Dendritic cell treated with granulocyte-macrophage colony-stimulating factor and Interleukin-4, amounts not matched to agents 40 ng/mL and 50 ng/mL, for 4 days (primary cell): ENCODE measurements at regions not wholly inside any gene's neighbourhood (a gene's known extent, or its start where the extent isn't known, plus 50 kb on each side); places are given as distances from the start of the nearest gene placed in this dataset.

Source experiments
- H3K27ac Mint-ChIP-seq: one replicate; pipeline ENCODE4 v1.8.0; 2022; ENCODE audit warnings: mild to moderate bottlenecking, mixed read lengths
- H3K27me3 Mint-ChIP-seq: one replicate; pipeline ENCODE4 v1.8.0; 2022; ENCODE audit warnings: mild to moderate bottlenecking, mixed read lengths
- H3K36me3 Mint-ChIP-seq: one replicate; pipeline ENCODE4 v1.8.0; 2022; ENCODE audit warnings: low read depth, mixed read lengths
- H3K4me1 Mint-ChIP-seq: one replicate; pipeline ENCODE4 v1.8.0; 2022; ENCODE audit warnings: low read depth, mixed read lengths
- H3K4me3 Mint-ChIP-seq: one replicate; pipeline ENCODE4 v1.8.0; 2022; ENCODE audit warnings: mild to moderate bottlenecking, moderate library complexity, mixed read lengths
- H3K9me3 Mint-ChIP-seq: one replicate; pipeline ENCODE4 v1.8.0; 2022; ENCODE audit warnings: mixed read lengths
- intact Hi-C: fragments of 100-400 bp; cut with micrococcal nuclease; formaldehyde crosslinking; loops from one replicate; pipeline ENCODE4 v1.15.0; 2022

DNA sequence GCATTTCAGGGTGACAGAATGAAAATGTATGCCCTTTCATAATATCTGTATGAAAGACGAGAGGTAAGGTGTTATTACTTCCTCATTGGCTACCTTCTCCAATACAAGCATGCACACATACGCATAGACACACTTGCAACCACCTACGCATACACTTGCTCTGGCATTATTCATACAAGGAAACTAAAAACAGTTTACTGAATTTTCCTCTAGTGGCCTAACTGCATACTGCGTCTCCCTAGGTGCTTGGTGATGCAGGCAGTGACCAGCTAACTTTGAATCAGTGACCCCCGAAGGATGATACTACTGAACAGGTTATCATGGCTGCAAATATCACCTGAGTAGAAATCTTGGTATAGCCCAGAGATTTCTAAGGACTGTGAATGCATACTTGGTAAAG, 593.1 kb downstream of the PKHD1 start:
- no peak overlapping the region for H3K27ac Mint-ChIP-seq
- intact Hi-C loops, result no loop called here
- H3K4me1 Mint-ChIP-seq, result no peaks in the 10 kb centered on the region
- H3K27me3 Mint-ChIP-seq, result no peaks in the 10 kb centered on the region
- no peaks in the 10 kb centered on the region for H3K9me3 Mint-ChIP-seq
- no peaks in the 10 kb centered on the region for H3K36me3 Mint-ChIP-seq
- H3K4me3 Mint-ChIP-seq, result no peak overlapping the region

DNA sequence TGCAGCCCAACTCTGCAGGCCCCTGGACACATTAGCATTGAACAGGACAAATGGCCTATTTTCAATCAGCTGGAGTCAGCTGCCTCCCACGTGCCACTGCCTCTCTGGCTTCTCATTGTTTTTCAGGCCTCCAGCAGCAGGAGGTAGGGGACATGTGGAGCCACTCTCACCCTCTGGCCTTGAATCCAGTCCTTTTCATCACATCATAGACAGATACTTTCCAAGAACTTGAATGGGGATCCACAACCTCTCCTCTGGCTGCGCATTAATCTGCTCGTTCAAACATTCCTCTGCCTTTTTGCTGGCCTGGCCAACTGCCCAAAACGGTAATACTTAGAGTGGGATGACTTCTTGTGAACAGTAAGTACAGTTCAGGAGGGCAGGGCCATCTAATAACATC, 592.3 kb downstream of the PKHD1 start:
- Mint-ChIP-seq H3K27me3 (no peaks in the 10 kb centered on the region), H3K4me1 (no peaks in the 10 kb centered on the region), H3K4me3 (no peak overlapping the region), H3K9me3 (no peaks in the 10 kb centered on the region), H3K27ac (no peak overlapping the region), H3K36me3 (no peaks in the 10 kb centered on the region)
- intact Hi-C loops, result no loop called here

DNA sequence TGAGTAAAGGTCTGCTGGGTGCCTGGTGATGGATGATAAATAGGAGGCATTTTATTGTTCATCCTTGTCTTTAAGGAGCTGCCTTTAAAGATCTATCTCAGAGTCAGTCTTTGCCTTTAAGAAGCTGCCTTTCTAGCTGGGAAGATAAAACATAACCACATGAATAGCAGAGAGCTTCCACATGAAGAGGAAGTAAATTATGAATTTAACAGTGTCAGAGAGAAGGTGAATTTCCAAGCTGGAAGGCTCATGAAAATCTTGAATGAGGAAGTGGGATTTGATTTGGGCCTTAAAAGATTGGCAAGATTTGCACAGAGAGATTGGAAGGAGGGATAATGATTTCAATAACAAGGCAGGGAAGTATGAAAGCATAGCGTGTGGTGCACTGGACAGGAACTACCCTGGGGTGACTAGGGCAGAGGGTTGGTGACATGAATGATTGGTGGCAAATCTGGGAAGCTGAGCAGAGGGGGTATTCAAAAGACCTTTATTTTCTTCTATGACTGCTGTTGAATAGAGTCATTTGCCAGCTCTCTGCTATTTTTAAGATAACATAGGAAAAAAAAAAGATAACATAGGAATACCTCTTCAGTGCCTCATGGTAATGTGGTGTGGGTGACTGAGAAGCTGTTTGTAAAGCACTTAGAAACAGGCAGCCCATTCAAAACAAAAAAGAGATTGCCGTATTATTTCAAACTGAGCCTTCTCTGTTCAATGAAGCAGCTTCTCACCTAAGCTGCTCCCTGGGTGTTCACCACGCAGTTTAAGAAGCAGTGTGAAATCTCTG, 591.6 kb downstream of the PKHD1 start:
- H3K9me3 Mint-ChIP-seq, result no peaks in the 10 kb centered on the region
- H3K4me1 Mint-ChIP-seq, result no peaks in the 10 kb centered on the region
- H3K36me3 Mint-ChIP-seq, result no peaks in the 10 kb centered on the region
- no peak overlapping the region for H3K4me3 Mint-ChIP-seq
- no peaks in the 10 kb centered on the region for H3K27me3 Mint-ChIP-seq
- intact Hi-C loops, result no loop called here
- H3K27ac Mint-ChIP-seq, result no peak overlapping the region

- no peaks in the 10 kb centered on the region for H3K27me3 Mint-ChIP-seq
- H3K36me3 Mint-ChIP-seq, result no peaks in the 10 kb centered on the region
- H3K9me3 Mint-ChIP-seq, result no peaks in the 10 kb centered on the region
- H3K27ac Mint-ChIP-seq, result no peak overlapping the region
- H3K4me3 Mint-ChIP-seq, result no peak overlapping the region
- intact Hi-C loops, result no loop called here
- no peaks in the 10 kb centered on the region for H3K4me1 Mint-ChIP-seq
Observed at GRCh38 chr6:51502996-51503395, 584.4 kb downstream of the PKHD1 start.

DNA sequence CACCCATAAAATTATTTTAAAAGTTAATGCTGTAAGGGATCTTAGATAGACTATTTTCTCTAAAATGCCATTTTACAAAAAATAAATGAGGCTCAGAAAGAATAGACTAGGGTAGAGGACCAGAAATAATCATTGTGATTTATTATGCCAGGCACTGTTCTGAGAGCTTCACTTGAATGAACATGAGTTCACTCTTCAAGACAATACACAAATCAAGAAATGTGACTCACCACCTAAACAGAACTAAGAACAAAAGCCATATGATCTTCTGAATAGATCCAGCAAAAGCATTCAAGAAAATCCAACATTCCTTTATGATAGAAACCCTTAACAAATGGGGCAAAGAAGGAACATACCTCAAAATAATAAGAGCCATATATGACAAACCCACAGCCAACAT, 582.0 kb downstream of the PKHD1 start:
- no peaks in the 10 kb centered on the region for H3K36me3 Mint-ChIP-seq
- intact Hi-C loops, result no loop called here
- H3K4me3 Mint-ChIP-seq, result no peak overlapping the region
- H3K27ac Mint-ChIP-seq, result no peak overlapping the region
- no peaks in the 10 kb centered on the region for H3K9me3 Mint-ChIP-seq
- no peaks in the 10 kb centered on the region for H3K4me1 Mint-ChIP-seq
- H3K27me3 Mint-ChIP-seq, result no peaks in the 10 kb centered on the region

- H3K27ac Mint-ChIP-seq, result no peak overlapping the region
- H3K27me3 Mint-ChIP-seq, result no peaks in the 10 kb centered on the region
- no peaks in the 10 kb centered on the region for H3K36me3 Mint-ChIP-seq
Observed at GRCh38 chr6:51509597-51509996, 577.8 kb downstream of the PKHD1 start.

DNA sequence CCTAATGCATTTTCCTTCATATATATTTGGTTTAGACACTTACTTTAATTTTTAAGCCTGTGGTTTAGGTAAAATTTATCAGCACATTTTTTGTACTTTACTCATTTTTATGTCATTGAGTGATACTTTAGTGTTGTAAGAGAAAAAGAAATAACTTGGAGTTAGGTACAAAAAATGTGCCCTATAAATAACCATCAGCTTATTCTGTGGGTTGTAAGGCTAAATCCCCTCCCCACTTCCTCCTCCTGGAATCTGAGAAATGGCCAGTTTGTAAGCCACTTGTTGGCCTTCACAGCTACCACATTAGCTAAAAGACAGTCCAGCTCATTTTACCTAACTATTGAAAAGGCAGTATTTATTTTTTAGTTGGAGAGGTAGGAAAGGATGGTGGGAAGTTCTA, 576.3 kb downstream of the PKHD1 start:
- no peaks in the 10 kb centered on the region for H3K9me3 Mint-ChIP-seq
- no peaks in the 10 kb centered on the region for H3K27me3 Mint-ChIP-seq
- no peaks in the 10 kb centered on the region for H3K4me1 Mint-ChIP-seq
- H3K4me3 Mint-ChIP-seq, result no peak overlapping the region
- intact Hi-C loops, result no loop called here
- H3K36me3 Mint-ChIP-seq, result no peaks in the 10 kb centered on the region
- H3K27ac Mint-ChIP-seq, result no peak overlapping the region

More at GRCh38 chr6:51509597-51509996, 577.8 kb downstream of the PKHD1 start:
- Mint-ChIP-seq H3K4me3 (no peak overlapping the region), H3K9me3 (no peaks in the 10 kb centered on the region), H3K4me1 (no peaks in the 10 kb centered on the region)
- intact Hi-C loops, result no loop called here

DNA sequence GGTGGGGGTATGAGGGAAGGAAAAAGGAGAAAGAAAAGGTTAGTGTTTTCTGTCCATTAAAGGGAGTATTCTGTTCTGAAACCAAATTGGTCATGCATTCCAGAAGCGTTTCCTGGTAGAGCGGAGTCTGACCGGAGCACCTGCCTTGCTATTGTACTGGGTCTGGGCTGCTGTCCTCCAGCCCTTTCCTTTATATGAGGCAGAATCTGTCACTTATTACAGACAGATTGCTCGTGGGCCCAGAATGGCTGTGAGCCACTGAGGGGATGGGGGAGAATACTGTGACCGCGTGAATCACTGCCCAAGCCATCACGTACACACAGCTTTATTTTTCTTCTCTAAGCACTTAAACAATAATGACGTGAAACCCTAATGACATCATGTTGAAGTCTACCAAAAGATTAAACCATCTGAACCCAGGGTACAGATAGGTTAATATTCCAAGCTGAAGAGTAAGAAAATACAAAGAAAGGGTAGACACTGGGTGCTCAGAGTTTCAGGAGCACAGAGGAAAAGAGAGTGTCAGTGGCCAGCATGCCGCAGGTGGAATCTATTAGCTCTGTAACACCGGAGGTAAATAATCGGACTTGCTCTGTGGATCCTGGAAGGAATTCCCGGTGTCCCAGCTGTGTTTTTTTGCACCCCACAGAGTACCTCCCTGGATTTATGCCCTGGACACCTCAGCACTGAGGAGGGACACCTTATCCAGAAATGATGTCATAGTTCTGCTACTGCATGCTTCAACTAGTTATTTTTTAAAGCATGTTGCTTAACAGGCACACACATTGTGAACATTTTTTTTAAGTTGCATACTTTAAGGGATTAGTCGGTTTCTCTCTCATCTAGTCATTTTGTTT, 573.3 kb downstream of the PKHD1 start:
- H3K9me3 Mint-ChIP-seq, result no peaks in the 10 kb centered on the region
- H3K27ac Mint-ChIP-seq, result no peak overlapping the region
- intact Hi-C loops, result no loop called here
- no peaks in the 10 kb centered on the region for H3K36me3 Mint-ChIP-seq
- H3K4me3 Mint-ChIP-seq, result no peak overlapping the region
- no peaks in the 10 kb centered on the region for H3K4me1 Mint-ChIP-seq
- no peaks in the 10 kb centered on the region for H3K27me3 Mint-ChIP-seq

GRCh38 chr6:51514748-51515402, 572.5 kb downstream of the PKHD1 start:
- Mint-ChIP-seq H3K4me3 (no peak overlapping the region), H3K27me3 (no peaks in the 10 kb centered on the region), H3K27ac (no peak overlapping the region), H3K36me3 (no peaks in the 10 kb centered on the region), H3K4me1 (no peaks in the 10 kb centered on the region), H3K9me3 (no peaks in the 10 kb centered on the region)
- intact Hi-C loops, result no loop called here

DNA sequence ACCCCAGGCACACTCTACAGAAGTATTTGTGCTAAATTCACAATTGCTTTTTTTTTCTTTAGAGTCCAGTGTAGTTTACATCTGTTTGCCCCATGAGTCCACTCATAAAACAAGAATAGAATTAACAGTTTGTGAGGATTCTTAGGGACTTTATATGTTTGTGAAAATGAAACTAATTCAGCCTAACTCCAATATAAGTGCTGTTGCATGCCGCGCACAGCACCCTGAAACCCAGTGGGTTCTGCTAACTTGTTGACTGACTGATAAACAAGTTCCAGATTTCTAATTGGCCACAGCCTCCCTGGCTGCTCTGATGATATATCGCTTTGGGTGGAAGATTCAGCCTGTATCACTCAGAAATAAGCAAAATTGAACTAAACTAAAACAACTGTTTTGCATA, 561.4 kb downstream of the PKHD1 start:
- intact Hi-C loops, result no loop called here
- Mint-ChIP-seq H3K27ac (no peak overlapping the region), H3K4me1 (no peaks in the 10 kb centered on the region), H3K36me3 (no peaks in the 10 kb centered on the region), H3K27me3 (no peaks in the 10 kb centered on the region), H3K4me3 (no peak overlapping the region), H3K9me3 (no peaks in the 10 kb centered on the region)

DNA sequence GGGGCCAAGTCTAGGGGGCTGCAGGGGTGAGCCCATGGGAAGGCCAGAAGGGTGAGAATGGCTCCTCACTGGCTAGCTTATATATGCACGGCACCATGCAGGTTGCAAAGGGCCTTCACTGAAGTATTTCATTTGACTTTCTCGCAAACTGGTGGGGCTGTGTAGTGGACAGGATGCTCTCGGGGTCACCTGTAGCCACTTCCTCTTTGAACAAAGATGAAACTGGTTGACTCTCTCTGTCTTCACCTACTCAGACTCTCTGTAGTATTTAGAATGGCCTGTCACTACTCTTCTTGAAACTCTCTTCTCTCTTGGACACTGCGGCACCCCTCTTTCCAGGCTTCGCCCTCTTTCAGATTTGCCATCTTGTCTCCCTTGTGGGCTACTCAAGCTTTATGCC, 560.5 kb downstream of the PKHD1 start:
- H3K36me3 Mint-ChIP-seq, result no peaks in the 10 kb centered on the region
- intact Hi-C loops, result no loop called here
- H3K4me1 Mint-ChIP-seq, result no peaks in the 10 kb centered on the region
- no peak overlapping the region for H3K4me3 Mint-ChIP-seq
- H3K27ac Mint-ChIP-seq, result no peak overlapping the region
- H3K9me3 Mint-ChIP-seq, result no peaks in the 10 kb centered on the region
- no peaks in the 10 kb centered on the region for H3K27me3 Mint-ChIP-seq

DNA sequence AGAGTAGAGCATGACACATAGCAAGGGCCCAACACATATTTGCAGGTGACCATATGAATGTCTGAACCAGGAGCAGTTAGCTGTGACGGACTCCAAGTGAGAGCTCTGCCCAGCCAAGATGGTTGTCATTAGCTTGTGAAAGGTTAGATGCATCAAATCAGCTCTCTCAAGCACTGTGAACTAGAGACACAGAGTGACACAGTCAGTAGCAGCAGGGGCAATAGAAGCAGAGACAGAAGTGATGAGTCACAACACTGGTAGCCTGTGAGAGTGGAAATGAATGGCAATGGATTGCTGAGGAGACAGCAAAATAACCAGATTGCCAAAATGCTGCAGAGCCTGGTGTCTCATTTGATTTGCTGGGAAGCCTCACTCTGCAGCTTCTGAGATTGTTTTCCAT, 558.9 kb downstream of the PKHD1 start:
- intact Hi-C loops, result no loop called here
- H3K27me3 Mint-ChIP-seq, result no peaks in the 10 kb centered on the region
- H3K4me1 Mint-ChIP-seq, result no peaks in the 10 kb centered on the region
- no peaks in the 10 kb centered on the region for H3K9me3 Mint-ChIP-seq
- H3K4me3 Mint-ChIP-seq, result no peak overlapping the region
- no peaks in the 10 kb centered on the region for H3K36me3 Mint-ChIP-seq
- H3K27ac Mint-ChIP-seq, result no peak overlapping the region

DNA sequence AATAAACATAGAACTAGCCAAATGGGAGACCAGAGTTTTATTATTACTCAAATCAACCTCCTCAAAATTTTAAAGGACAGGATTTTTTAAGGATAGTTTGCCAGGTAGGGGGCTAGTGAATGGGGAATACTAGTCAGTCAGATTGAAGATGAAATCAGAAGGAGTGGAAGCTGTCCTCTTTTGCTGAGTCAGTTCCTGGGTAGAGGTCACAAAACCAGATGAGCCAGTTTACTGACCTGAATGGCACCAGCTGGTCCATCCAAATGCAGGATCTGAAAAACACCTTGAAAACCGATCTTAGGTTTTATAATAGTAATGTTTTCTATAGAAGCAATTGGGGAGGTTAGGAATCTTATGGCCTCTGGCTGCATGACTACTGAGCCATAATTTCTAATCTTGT, 558.2 kb downstream of the PKHD1 start:
- Mint-ChIP-seq H3K4me1 (peaks cover 5% of the 10 kb centered on the region), H3K27ac (no peak overlapping the region), H3K36me3 (no peaks in the 10 kb centered on the region), H3K9me3 (no peaks in the 10 kb centered on the region), H3K4me3 (no peak overlapping the region), H3K27me3 (no peaks in the 10 kb centered on the region)
- intact Hi-C loops, result no loop called here

- Mint-ChIP-seq H3K4me1 (peaks cover 5% of the 10 kb centered on the region), H3K27ac (no peak overlapping the region), H3K36me3 (no peaks in the 10 kb centered on the region), H3K27me3 (peaks cover 3% of the 10 kb centered on the region), H3K9me3 (no peaks in the 10 kb centered on the region), H3K4me3 (no peak overlapping the region)
- intact Hi-C loops, result no loop called here
Observed at GRCh38 chr6:51531623-51532022, 555.8 kb downstream of the PKHD1 start.
